Activated T-helper 1 cell treated with Interleukin-2 at 50 U/mL for 16 hours (primary cell): ENCODE measurements at regions not wholly inside any gene's neighbourhood (a gene's known extent, or its start where the extent isn't known, plus 50 kb on each side); places are given as distances from the start of the nearest gene placed in this dataset.

Source experiments
- DNase-seq: peaks from one replicate; pipeline ENCODE4 v3.0.0-alpha.2; 2020; ENCODE audit warnings: low read depth

GRCh38 chr2:240209493-240209892 is 69.0 kb upstream of the OTOS start:
- DNase-seq: no peak

GRCh38 chr2:240210198-240210965 is 69.9 kb upstream of the OTOS start:
- no peak for DNase-seq

DNA sequence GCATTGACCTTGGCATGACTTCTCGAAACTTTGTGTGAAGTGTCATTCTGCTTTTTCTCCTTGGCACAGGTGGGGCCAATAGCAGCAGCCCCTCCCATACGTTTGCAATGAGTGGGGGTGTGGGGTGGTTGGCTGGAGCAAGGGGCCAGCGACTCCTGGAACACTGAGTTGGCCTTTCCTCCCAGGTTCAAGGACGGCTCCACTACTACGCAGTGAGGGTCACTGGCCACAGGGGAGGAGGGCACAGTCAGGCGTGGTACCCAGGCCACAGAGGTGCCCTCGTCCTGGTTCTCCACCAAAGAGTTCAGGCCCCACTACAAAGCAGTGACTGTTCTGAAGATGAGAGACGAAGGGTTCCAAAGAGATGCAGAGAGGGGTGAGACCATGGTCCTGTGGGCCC is 70.6 kb upstream of the OTOS start:
- no peak for DNase-seq

- no peak for DNase-seq
These were observed 71.4 kb upstream of the OTOS start for GRCh38 chr2:240211598-240212424.

GRCh38 chr2:240212425-240213225 is 72.2 kb upstream of the OTOS start:
- no peak for DNase-seq

- DNase-seq: no peak
These were observed 72.7 kb upstream of the OTOS start for GRCh38 chr2:240213226-240213475.

DNA sequence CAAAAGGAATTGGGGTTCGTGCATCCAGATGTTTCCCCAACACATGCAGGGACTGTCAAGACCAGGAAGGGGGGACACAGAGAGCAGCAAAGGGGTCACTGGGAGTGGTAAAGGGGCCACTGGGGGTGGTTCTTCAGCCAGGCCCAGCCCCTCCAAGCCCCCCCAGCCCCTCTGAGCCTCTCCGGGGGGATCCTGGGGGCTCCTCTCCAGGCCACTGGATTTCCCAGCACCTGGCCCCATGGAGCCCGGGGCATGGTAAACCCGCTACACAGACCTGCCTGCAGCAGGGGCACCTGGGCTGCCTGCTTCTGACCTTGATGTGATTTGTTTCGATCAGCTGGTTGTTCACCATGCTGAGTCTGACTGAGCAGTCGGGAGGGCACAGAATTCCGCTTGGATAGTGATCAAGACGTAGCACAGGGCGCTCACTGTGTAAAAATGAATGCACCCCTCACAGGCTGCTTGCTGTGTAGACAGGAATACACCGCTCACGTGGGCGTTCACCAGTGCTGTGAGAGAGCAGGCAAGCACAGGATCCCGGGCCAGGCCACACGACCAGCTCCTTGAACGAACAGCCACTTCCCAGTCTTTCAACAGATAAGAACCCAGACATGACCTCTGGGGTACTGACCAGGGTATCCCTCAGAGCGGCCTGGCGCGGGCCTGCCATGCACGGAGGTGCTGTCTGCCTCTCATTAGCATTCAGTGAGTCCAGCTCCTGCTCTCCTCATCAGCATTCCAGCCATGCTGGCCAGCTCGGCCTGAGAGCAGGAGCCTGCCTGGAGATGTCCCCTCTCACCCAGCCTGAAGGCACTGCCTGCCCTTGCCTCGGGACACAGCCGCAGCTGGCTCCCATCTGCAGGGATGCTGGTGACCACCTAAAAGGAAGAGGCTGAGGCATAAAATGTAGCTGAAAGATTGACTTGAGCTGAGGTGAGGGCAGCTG is 73.3 kb upstream of the OTOS start:
- no peak for DNase-seq

DNA sequence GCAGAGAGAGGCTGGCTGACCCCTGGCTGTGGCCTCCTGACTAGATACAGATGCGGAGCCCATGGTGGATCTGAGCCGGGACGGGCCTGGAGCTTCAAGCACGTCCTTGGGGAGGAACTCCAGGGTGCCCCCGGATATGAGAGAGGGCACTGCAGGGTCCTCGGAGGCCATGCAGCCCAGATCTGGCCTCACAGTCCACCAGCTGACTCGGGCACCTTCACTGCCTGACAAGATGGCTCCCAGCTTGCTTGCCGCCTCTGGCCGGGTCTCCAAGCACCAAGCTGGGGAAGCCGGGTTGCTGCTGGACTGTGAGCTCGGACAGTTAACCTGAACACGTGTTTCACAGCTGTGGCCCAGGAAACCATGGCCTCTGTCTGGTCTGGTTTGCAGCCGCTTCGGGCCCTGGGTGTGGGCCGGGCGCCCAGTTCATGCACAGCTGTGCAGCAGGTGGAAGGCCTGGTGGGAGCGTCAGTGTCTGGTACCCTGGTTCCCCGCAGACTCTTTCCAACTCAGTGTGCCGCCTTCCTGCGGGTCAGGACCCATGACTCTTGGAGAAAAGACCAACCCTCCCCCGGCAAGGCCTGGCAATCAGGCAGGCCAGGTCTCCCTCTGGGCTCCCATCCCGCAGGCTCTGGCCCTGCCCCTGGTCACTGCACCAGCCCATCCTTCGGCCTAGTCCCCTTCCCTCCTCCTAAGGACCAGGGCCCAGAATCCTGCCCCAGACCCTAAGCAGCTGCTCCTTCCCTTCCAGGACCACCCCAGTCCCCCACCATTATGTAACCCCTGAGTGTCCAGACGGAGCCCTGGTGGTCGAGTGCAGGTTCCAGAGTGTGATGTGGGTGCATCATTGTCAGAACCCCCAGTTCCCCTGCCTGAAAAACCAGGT is 74.6 kb upstream of the OTOS start:
- no peak for DNase-seq

GRCh38 chr2:240215676-240216051 is 75.2 kb upstream of the OTOS start:
- DNase-seq: no peak

DNA sequence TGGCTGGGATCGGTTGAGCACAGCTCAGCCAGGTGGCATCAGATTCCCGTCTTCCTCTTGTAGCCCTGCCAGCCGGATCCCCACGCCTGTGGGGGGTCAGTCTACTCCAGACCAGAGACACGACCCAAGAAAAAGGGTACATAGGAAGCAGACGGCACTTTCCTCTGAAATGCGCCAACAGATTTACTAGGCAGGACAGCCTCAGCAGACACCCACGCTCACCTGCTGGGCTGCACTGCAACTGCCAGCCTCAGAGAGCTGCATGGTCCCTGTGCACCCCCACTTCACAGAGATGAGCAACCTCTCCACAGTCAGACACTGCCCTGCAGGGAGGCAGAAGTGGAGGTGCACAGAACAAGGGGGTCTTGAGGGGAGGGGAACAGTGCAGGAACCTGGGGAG is 75.7 kb upstream of the OTOS start:
- no peak for DNase-seq

GRCh38 chr2:240217431-240218301 is 77.2 kb upstream of the OTOS start:
- DNase-seq: no peak

DNA sequence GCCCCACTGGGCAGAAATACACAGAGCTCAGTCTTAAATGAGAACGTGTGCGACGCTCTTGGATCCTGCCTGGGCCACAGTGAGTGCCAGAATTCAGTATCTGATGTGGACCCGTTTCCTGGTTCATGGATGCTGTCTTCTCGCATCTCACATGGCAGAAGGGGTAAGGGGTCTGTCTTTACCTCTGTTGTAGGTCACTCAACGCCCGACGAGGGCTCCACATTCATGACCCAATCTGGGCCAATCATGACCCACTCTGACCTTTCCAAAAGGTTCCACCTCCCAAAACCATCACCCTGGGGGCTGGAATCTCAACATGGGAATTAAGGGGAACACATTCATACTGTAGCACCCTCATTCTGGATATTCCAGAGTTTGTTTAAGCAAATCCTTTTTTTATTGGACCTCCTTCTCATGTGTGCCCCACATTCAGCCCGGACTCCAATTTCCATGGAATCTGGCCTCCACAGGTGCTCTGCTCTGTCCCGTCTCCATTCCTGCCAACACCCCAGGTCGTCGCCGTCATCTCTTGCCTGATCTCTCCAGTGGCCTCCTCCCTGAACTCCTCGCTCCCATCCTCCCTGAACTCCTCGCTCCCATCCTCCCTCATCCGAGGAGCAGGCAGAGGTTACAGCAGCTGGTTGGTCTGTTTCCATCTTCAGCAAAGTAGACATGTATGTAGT is 78.9 kb upstream of the OTOS start:
- no peak for DNase-seq

DNA sequence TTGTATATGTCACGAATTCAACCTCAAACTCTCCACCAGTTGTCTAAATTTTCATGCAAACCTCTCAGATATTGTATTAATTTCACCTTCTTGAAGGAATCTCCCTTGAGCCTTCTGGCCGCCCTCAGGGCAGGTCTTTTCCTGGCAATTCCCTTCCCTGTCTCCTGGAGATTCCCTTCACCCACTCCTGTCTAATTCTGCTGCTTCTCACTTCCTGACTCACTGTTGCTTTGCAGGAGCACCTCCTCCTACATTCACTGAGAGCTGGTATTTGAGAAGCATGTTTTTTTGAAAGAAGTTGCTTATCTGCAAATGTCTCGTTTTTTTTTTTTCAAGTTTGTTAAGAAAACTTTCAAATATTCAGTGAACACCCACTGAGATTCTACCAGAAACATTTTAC is 79.9 kb upstream of the OTOS start:
- no peak for DNase-seq

DNA sequence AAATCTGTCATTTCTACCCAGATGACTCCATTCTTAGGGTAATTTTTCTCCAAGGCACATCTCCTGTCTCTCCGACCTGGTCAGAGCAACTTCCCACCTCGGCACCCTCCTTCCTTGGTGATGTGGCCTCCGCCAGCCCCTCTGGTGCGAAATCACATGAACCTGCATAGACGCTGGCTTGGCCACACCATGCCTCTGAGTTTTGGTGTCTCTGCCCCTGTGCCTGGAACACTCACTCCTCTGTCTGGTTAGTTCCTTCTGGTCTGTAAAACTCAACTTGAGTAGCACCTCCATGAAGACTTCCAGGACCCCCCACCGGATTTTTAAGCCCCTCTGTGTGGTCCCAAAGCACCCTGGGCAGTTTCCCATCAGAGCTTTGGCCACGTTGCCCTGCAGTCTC is 83.2 kb upstream of the OTOS start:
- DNase-seq: no peak

DNA sequence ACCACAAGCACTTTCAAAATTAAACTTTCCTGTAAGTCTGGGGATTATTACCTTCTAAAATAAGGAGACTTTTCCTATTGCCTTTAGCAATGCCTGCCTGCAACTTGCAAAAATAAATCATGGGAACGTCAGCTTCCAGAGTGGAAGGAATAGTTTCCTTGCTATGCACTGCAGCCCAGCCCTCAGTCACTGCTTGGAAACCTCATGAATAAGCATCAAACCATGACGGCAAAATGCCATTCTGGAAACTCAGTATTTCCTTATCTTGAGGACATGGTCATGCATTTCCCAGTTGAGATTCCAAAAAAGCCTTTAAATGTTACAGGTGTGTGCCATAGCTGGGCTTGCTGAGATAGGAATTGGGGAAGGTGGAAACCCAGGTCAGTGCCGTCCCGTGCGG is 84.2 kb upstream of the OTOS start:
- no peak for DNase-seq

- DNase-seq: no peak
These were observed 84.7 kb upstream of the OTOS start for GRCh38 chr2:240225131-240225530.

- DNase-seq: no peak
These were observed 85.4 kb upstream of the OTOS start for GRCh38 chr2:240225660-240226475.
